ENCODE measurements at regions not wholly inside any gene's neighbourhood (a gene's known extent, or its start where the extent isn't known, plus 50 kb on each side); places are given as distances from the start of the nearest gene placed in this dataset.

GRCh38 chr12:25780771-25781170 lies 177.7 kb upstream of the RASSF8 start:
- TF ChIP-seq SUZ12 (IDR thresholded peaks at IDR 0.05; ENCODE audit: extremely low read depth, insufficient read depth, insufficient read length) (no peak), YY1 (IDR thresholded peaks at IDR 0.05; ENCODE audit: insufficient read depth, insufficient read length) (no peak)
